ENCODE measurements at regions not wholly inside any gene's neighbourhood (a gene's known extent, or its start where the extent isn't known, plus 50 kb on each side); places are given as distances from the start of the nearest gene placed in this dataset.
A peak's percentile ranks its signal among the peaks of the same experiment; 100 is the strongest.

- TF ChIP-seq, protein P1, sequence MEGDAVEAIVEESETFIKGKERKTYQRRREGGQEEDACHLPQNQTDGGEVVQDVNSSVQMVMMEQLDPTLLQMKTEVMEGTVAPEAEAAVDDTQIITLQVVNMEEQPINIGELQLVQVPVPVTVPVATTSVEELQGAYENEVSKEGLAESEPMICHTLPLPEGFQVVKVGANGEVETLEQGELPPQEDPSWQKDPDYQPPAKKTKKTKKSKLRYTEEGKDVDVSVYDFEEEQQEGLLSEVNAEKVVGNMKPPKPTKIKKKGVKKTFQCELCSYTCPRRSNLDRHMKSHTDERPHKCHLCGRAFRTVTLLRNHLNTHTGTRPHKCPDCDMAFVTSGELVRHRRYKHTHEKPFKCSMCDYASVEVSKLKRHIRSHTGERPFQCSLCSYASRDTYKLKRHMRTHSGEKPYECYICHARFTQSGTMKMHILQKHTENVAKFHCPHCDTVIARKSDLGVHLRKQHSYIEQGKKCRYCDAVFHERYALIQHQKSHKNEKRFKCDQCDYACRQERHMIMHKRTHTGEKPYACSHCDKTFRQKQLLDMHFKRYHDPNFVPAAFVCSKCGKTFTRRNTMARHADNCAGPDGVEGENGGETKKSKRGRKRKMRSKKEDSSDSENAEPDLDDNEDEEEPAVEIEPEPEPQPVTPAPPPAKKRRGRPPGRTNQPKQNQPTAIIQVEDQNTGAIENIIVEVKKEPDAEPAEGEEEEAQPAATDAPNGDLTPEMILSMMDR (conservative IDR thresholded peaks at IDR 0.05; ENCODE audit: low read depth): no peak
- DNase-seq (ENCODE audit: low spot score): no peak
- H3K27ac ChIP-seq: no peak overlapping the region
- ChIA-PET CTCF (no interaction called here), POLR2A (ENCODE audit: low non-redundant PET) (no interaction called here)
Measured at GRCh38 chr13:33940256-33940655, 122.3 kb downstream of the RFC3 start.

DNA sequence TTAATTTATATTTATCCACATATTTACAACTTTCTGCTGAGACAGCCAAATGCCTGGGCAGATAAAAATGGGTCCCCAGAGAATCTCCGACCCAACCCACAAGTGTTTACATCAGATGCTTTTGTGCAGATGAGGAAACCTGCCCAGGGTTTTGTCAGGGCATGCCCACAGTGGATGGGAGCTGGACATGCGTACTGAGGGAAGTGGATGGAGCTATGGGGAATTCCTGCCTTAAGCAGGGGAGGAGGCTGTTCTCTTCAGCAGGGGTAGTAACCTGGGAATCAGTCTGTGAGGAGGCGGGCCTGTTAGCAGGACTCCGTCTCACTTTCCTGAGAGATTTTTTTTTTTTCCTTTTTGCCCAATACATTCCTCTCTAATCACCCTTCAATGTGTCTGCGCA lies 122.9 kb downstream of the RFC3 start:
- POLR2A ChIA-PET (ENCODE audit: low non-redundant PET): no interaction called here
- peak; percentile 75 for DNase-seq (ENCODE audit: low spot score)
- CTCF ChIA-PET: interaction anchor here (0.8 kb wide), 1 partner anchor 45 kb away, joined by 3 read pairs; no protein-coding TSS in a partner anchor
- peak overlapping the region; percentile 54 for H3K27ac ChIP-seq
- TF ChIP-seq, protein P1 (conservative IDR thresholded peaks at IDR 0.05; ENCODE audit: low read depth): no peak

DNA sequence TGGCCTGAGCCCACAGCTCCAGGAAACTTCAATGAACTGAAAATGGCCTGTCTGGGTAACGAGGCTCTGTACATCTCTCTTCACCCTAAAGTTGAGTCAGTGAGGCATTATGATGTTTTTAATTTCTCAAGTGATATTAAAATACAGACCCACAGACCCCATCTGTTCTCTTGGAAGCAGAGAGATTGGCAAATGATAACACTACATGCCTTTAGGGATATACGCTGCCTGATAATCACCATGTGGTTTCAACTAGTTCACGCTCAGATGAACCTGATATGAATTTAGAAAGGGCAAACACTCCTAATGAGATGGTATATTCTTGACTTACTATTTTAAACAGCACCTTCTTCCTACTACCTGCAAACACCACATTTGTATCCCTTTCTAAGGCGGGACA lies 127.5 kb downstream of the RFC3 start:
- TF ChIP-seq, protein P1 (conservative IDR thresholded peaks at IDR 0.05; ENCODE audit: low read depth): no peak
- ChIA-PET POLR2A (ENCODE audit: low non-redundant PET) (no interaction called here), CTCF (no interaction called here)
- no peak for DNase-seq (ENCODE audit: low spot score)
- H3K27ac ChIP-seq: no peak overlapping the region

DNA sequence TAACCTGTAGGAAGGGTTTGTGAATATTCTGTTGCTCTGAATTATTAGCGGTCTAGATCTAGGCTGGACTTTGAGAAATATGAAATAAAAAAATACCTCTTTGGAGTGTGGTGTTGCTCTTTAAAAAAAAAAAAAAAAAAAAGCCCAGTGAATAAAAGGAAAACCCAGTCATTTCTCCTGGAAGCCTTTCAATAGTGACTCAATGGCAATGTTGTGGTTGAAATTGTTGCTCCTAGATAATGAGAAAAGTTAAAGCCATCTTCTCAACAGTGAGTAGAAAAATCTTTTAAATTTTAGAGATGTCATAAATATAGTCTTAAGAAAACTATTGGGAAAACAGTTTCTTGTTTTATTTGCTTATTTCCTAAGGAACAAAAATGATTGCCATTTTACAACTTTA lies 135.3 kb downstream of the RFC3 start:
- no peak for DNase-seq (ENCODE audit: low spot score)
- H3K27ac ChIP-seq: no peak overlapping the region
- TF ChIP-seq, protein P1 (conservative IDR thresholded peaks at IDR 0.05; ENCODE audit: low read depth): no peak
- POLR2A ChIA-PET (ENCODE audit: low non-redundant PET): no interaction called here
- CTCF ChIA-PET: interaction anchor here (0.6 kb wide), 1 partner anchor 764 kb away, joined by 3 read pairs; no protein-coding TSS in a partner anchor

GRCh38 chr13:33953781-33954180 lies 135.8 kb downstream of the RFC3 start:
- CTCF ChIA-PET: interaction anchor here (0.6 kb wide), 1 partner anchor 764 kb away, joined by 3 read pairs; no protein-coding TSS in a partner anchor
- TF ChIP-seq, protein P1 (conservative IDR thresholded peaks at IDR 0.05; ENCODE audit: low read depth): no peak
- POLR2A ChIA-PET (ENCODE audit: low non-redundant PET): no interaction called here
- DNase-seq (ENCODE audit: low spot score): no peak
- no peak overlapping the region for H3K27ac ChIP-seq

DNA sequence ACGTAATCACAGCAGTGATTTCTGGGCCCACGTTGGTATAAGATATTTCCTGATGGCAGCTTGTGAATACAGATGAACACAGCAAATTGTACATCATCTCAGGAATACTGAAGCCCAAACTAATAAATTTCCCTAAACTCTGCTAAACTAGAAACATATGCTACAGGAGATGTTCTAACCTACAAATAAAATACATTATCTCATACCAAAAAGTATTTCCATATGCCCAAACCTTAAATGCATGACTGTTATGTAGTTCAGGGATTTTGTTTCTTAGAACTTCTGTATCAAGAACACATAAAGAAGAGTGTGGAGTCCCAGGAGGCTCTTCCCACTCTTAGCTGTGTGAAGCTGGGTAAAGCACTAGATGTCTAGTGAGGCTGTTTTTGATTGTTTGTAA lies 138.4 kb downstream of the RFC3 start:
- ChIA-PET POLR2A (ENCODE audit: low non-redundant PET) (no interaction called here), CTCF (no interaction called here)
- no peak overlapping the region for H3K27ac ChIP-seq
- TF ChIP-seq, protein P1 (conservative IDR thresholded peaks at IDR 0.05; ENCODE audit: low read depth): no peak
- no peak for DNase-seq (ENCODE audit: low spot score)

GRCh38 chr13:33957497-33957905 lies 139.6 kb downstream of the RFC3 start:
- ChIA-PET CTCF (interaction anchor here (0.7 kb wide), 1 partner anchor 397 kb away, joined by 3 read pairs; no protein-coding TSS in a partner anchor), POLR2A (ENCODE audit: low non-redundant PET) (no interaction called here)
- no peak for DNase-seq (ENCODE audit: low spot score)
- TF ChIP-seq, protein P1 (conservative IDR thresholded peaks at IDR 0.05; ENCODE audit: low read depth): no peak
- H3K27ac ChIP-seq: no peak overlapping the region

Data from RWPE1 (cell line).